ENCODE measurements at regions not wholly inside any gene's neighbourhood (a gene's known extent, or its start where the extent isn't known, plus 50 kb on each side); places are given as distances from the start of the nearest gene placed in this dataset.

GRCh38 chr1:167166690-167167075 lies 54.0 kb upstream of the POU2F1 start:
- Histone ChIP-seq H3K9ac (replicated peaks in 1 of 4; ENCODE audit: extremely low read depth in 1 of 4, low read depth in 3 of 4, low read length in 3 of 4) (no peak overlapping the region), H3K23ac (ENCODE audit: insufficient read length) (no peak overlapping the region), H3K36me3 (ENCODE audit: control insufficient read depth in 2 of 4, insufficient read depth in 4 of 4, low read length in 3 of 4) (no peaks in the 10 kb centered on the region), H3K79me1 (ENCODE audit: low read depth, low read length) (no peaks in the 10 kb centered on the region), H2BK120ac (replicated peaks; ENCODE audit: low read depth, low read length) (peak overlapping the region; percentile 44), H4K20me1 (replicated peaks in 1 of 2; ENCODE audit: control insufficient read depth in 1 of 2, insufficient read depth in 2 of 2, low read length in 2 of 2) (no peaks in the 10 kb centered on the region), H3K23me2 (ENCODE audit: low read depth, low read length) (peaks cover 3% of the 10 kb centered on the region; the same call in 1 of the 2 replicates), H3K9me3 (ENCODE audit: insufficient read depth in 2 of 2, low read depth in 1 of 2, low read length in 1 of 2) (no peaks in the 10 kb centered on the region), H3K4ac (replicated peaks; ENCODE audit: insufficient read length, low read depth, low read length) (no peak overlapping the region), H3K4me3 (ENCODE audit: extremely low read depth in 1 of 4, insufficient read depth in 2 of 4, low read depth in 3 of 4, low read length in 4 of 4) (no peak overlapping the region), H3K18ac (ENCODE audit: extremely low read depth, low read length) (no peak overlapping the region; the same call in 1 of the 2 replicates), H2BK12ac (ENCODE audit: low read depth, low read length) (0 out of 2 replicates have a peak overlapping the region, but pooled peaks have one; percentile 95), H3K27ac (ENCODE audit: low read depth, low read length) (no peak overlapping the region), H3K79me2 (ENCODE audit: control insufficient read depth in 1 of 2, insufficient read depth in 2 of 2, low read length in 2 of 2) (no peaks in the 10 kb centered on the region), H4K5ac (ENCODE audit: insufficient read length, low read depth, low read length) (no peak overlapping the region), H2AK5ac (ENCODE audit: low read depth, low read length) (no peak overlapping the region), H4K8ac (ENCODE audit: extremely low read depth, insufficient read depth, low read length) (no peak overlapping the region), H3K56ac (replicated peaks; ENCODE audit: insufficient read length, low read depth, low read length) (no peak overlapping the region), H3K14ac (ENCODE audit: insufficient read length) (no peak overlapping the region), H2BK20ac (ENCODE audit: low read length) (peak overlapping the region; percentile 91; the same call in 1 of the 2 replicates), H2BK15ac (ENCODE audit: low read length) (0 out of 2 replicates have a peak overlapping the region, but pooled peaks have one; percentile 0), H3K27me3 (replicated peaks in 1 of 4; ENCODE audit: control insufficient read depth in 3 of 4, extremely low read depth in 1 of 4, insufficient read depth in 3 of 4, low read length in 3 of 4) (no peaks in the 10 kb centered on the region), H4K91ac (replicated peaks; ENCODE audit: insufficient read length, low read length) (peak overlapping the region; percentile 12), H3K4me2 (ENCODE audit: insufficient read depth in 1 of 2, low read depth in 2 of 2, low read length in 2 of 2) (peak overlapping the region; percentile 50 to 55; a peak in 3 of 4 replicates), H2AFZ (ENCODE audit: low read length) (no peak overlapping the region; the same call in 1 of the 2 replicates), H3K4me1 (replicated peaks in 1 of 4; ENCODE audit: control insufficient read depth in 3 of 4, insufficient read depth in 4 of 4, low read length in 3 of 4) (peaks cover 6 to 28% (median 23%) of the 10 kb centered on the region in 4 experiments), H2BK5ac (ENCODE audit: low read depth, low read length) (peak overlapping the region; percentile 26; the same call in 1 of the 2 replicates)
- POLR2A ChIA-PET (ENCODE audit: partially characterized antibody), result interaction anchor here (1.1 to 2.4 kb wide), 4 partner anchors 29 to 106 kb away, joined by 3 to 26 read pairs (median 4); partner anchors contain the start of gene POU2F1
- CTCF ChIA-PET (ENCODE audit: partially characterized antibody), result interaction anchor here (1.2 to 1.4 kb wide), 2 partner anchors 53 to 100 kb away, joined by 4 read pairs; no protein-coding TSS in a partner anchor
- FAIRE-seq (no peak), DNase-seq (ENCODE audit: low read depth in 1 of 2, low spot score in 2 of 2) (no peak)
- WGBS, 2 experiments (ENCODE audit: extremely low coverage in 1 of 2, insufficient coverage in 1 of 2, insufficient read length in 1 of 2, insufficient replicate concordance in 2 of 2, low coverage in 1 of 2, low lambda C conversion rate in 2 of 2, missing lambda C conversion rate in 1 of 2), result 21% methylated on average over 1 of the region's 1 CpG; no CpG with 5 or more reads in 1 of the 2 experiments
- TF ChIP-seq SP2 (IDR thresholded peaks at IDR 0.05; ENCODE audit: low read length) (no peak), POLR2AphosphoS5 (IDR thresholded peaks at IDR 0.05; ENCODE audit: low read depth, low read length) (no peak), POU5F1 (IDR thresholded peaks at IDR 0.05; ENCODE audit: low read depth, low read length) (no peak), EZH2 (IDR thresholded peaks at IDR 0.05; ENCODE audit: low read depth, low read length, severe bottlenecking) (no peak), TAF7 (optimal IDR thresholded peaks at IDR 0.05; ENCODE audit: borderline replicate concordance, low read depth, low read length) (no peak), SP1 (IDR thresholded peaks at IDR 0.05; ENCODE audit: low read depth, low read length) (no peak), HDAC6 (IDR thresholded peaks at IDR 0.05; ENCODE audit: low read depth, low read length) (no peak), CHD1 (IDR thresholded peaks at IDR 0.05; ENCODE audit: low read depth, low read length) (no peak), CREB1 (IDR thresholded peaks at IDR 0.05) (no peak)
- TF ChIP-seq, protein P1, sequence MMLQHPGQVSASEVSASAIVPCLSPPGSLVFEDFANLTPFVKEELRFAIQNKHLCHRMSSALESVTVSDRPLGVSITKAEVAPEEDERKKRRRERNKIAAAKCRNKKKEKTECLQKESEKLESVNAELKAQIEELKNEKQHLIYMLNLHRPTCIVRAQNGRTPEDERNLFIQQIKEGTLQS (IDR thresholded peaks at IDR 0.05; ENCODE audit: insufficient read depth, low read depth, low read length), result no peak

Data from H1 (cell line).